HG02885 (cell line): ENCODE measurements at regions not wholly inside any gene's neighbourhood (a gene's known extent, or its start where the extent isn't known, plus 50 kb on each side); places are given as distances from the start of the nearest gene placed in this dataset.
"Not testable (repeated sequence)": the region's sequence is repeated elsewhere in the genome, so short reads cannot be mapped to it uniquely, and the experiment has no call there.

Experiments used
- ATAC-seq: cut with Tn5 transposase; IDR thresholded peaks from one replicate; pipeline ENCODE4 v1.9.1; 2021; ENCODE audit warnings: mild to moderate bottlenecking; ENCODE audit not compliant: unreplicated experiment, poor library complexity

- ATAC-seq = no peak
Measured at GRCh38 chr4:54568184-54568583, 89.6 kb upstream of the KIT start.

GRCh38 chr4:54570822-54571221 is 86.9 kb upstream of the KIT start:
- no peak for ATAC-seq

- no peak for ATAC-seq
Measured at GRCh38 chr4:54571293-54572151, 86.2 kb upstream of the KIT start.

GRCh38 chr4:54572152-54572542 is 85.6 kb upstream of the KIT start:
- ATAC-seq = no peak

- ATAC-seq = no peak
Measured at GRCh38 chr4:54574500-54574899, 83.3 kb upstream of the KIT start.

- ATAC-seq = no peak
Measured at GRCh38 chr4:54575919-54576318, 81.8 kb upstream of the KIT start.

- ATAC-seq = no peak
Measured at GRCh38 chr4:54581807-54582206, 76.0 kb upstream of the KIT start.

- ATAC-seq = no peak
Measured at GRCh38 chr4:54585321-54586000, 72.3 kb upstream of the KIT start.

- ATAC-seq = no peak
Measured at GRCh38 chr4:54586320-54586955, 71.3 kb upstream of the KIT start.

- no peak for ATAC-seq
Measured at GRCh38 chr4:54587107-54587891, 70.5 kb upstream of the KIT start.

- ATAC-seq = no peak
Measured at GRCh38 chr4:54588404-54588803, 69.4 kb upstream of the KIT start.

- ATAC-seq = no peak
Measured at GRCh38 chr4:54589586-54589985, 68.2 kb upstream of the KIT start.

- ATAC-seq = no peak
Measured at GRCh38 chr4:54593795-54594322, 63.9 kb upstream of the KIT start.

- no peak for ATAC-seq
Measured at GRCh38 chr4:54596201-54596600, 61.6 kb upstream of the KIT start.

- not testable (repeated sequence) for ATAC-seq
Measured at GRCh38 chr4:54597678-54598077, 60.1 kb upstream of the KIT start.

- ATAC-seq = not testable (repeated sequence)
Measured at GRCh38 chr4:54602175-54602574, 55.6 kb upstream of the KIT start.

- no peak for ATAC-seq
Measured at GRCh38 chr4:54607067-54607466, 50.7 kb upstream of the KIT start.

GRCh38 chr4:54607521-54607920 is 50.2 kb upstream of the KIT start:
- ATAC-seq = no peak
